HG03469 (cell line): ENCODE measurements at regions not wholly inside any gene's neighbourhood (a gene's known extent, or its start where the extent isn't known, plus 50 kb on each side); places are given as distances from the start of the nearest gene placed in this dataset.

Source experiments
- ATAC-seq: cut with Tn5 transposase; IDR thresholded peaks from one replicate; pipeline ENCODE4 v1.9.1; 2021; ENCODE audit warnings: mild to moderate bottlenecking, moderate library complexity, moderate number of reproducible peaks; ENCODE audit not compliant: unreplicated experiment

- no peak for ATAC-seq
Measured at GRCh38 chr3:88921986-88922385, 185.4 kb upstream of the EPHA3 start.

- no peak for ATAC-seq
Measured at GRCh38 chr3:88926221-88926620, 181.2 kb upstream of the EPHA3 start.

GRCh38 chr3:88930611-88931010 lies 176.8 kb upstream of the EPHA3 start:
- ATAC-seq = no peak

- no peak for ATAC-seq
Measured at GRCh38 chr3:88936831-88937230, 170.6 kb upstream of the EPHA3 start.

- no peak for ATAC-seq
Measured at GRCh38 chr3:88940296-88940695, 167.1 kb upstream of the EPHA3 start.

GRCh38 chr3:88947013-88947412 lies 160.4 kb upstream of the EPHA3 start:
- ATAC-seq = no peak

GRCh38 chr3:88954853-88955252 lies 152.6 kb upstream of the EPHA3 start:
- ATAC-seq = no peak

- no peak for ATAC-seq
Measured at GRCh38 chr3:88955274-88955673, 152.1 kb upstream of the EPHA3 start.

- no peak for ATAC-seq
Measured at GRCh38 chr3:88957711-88958439, 149.5 kb upstream of the EPHA3 start.

- ATAC-seq = no peak
Measured at GRCh38 chr3:88960019-88960418, 147.4 kb upstream of the EPHA3 start.

GRCh38 chr3:88963003-88963402 lies 144.4 kb upstream of the EPHA3 start:
- ATAC-seq = no peak

GRCh38 chr3:88979760-88980159 lies 127.7 kb upstream of the EPHA3 start:
- ATAC-seq = no peak

GRCh38 chr3:88983458-88983857 lies 124.0 kb upstream of the EPHA3 start:
- ATAC-seq = no peak

- ATAC-seq = no peak
Measured at GRCh38 chr3:88984256-88984655, 123.2 kb upstream of the EPHA3 start.

GRCh38 chr3:88984832-88985231 lies 122.6 kb upstream of the EPHA3 start:
- ATAC-seq = no peak

GRCh38 chr3:88985491-88985890 lies 121.9 kb upstream of the EPHA3 start:
- ATAC-seq = no peak

- no peak for ATAC-seq
Measured at GRCh38 chr3:88986834-88987233, 120.6 kb upstream of the EPHA3 start.

GRCh38 chr3:88987776-88988175 lies 119.6 kb upstream of the EPHA3 start:
- ATAC-seq = no peak

GRCh38 chr3:88988906-88989305 lies 118.5 kb upstream of the EPHA3 start:
- ATAC-seq = no peak

- ATAC-seq = no peak
Measured at GRCh38 chr3:88991496-88991895, 115.9 kb upstream of the EPHA3 start.

- no peak for ATAC-seq
Measured at GRCh38 chr3:88996691-88997090, 110.7 kb upstream of the EPHA3 start.

GRCh38 chr3:88997260-88997659 lies 110.2 kb upstream of the EPHA3 start:
- no peak for ATAC-seq

GRCh38 chr3:89000886-89001285 lies 106.5 kb upstream of the EPHA3 start:
- no peak for ATAC-seq
